ENCODE measurements at regions not wholly inside any gene's neighbourhood (a gene's known extent, or its start where the extent isn't known, plus 50 kb on each side); places are given as distances from the start of the nearest gene placed in this dataset.
"Not testable (repeated sequence)": the region's sequence is repeated elsewhere in the genome, so short reads cannot be mapped to it uniquely, and the experiment has no call there.

DNA sequence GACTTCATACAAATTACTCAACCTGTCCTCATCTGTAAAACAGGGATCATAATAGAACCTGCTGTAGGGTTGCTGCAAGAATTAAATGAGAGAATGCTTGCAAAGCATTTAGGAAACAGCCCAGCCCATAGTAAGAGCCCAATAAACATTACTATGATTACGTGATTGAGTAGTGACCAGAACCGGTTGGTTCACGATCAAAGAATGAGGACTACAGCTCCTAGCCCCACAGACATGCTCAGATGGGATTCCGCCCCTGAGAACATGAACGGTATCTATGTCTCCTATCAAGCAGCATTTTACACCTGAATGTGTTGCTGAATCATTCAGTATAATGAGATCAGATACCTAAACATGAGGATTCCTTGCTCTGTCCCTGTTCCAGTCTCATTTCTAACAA lies 104.8 kb upstream of the ZNF648 start:
- Mint-ChIP-seq H3K4me1 (ENCODE audit: unreplicated experiment) (no peaks in the 10 kb centered on the region), H3K36me3 (no peaks in the 10 kb centered on the region)
- DNase-seq (ENCODE audit: extremely low spot score, unreplicated experiment), result no peak

DNA sequence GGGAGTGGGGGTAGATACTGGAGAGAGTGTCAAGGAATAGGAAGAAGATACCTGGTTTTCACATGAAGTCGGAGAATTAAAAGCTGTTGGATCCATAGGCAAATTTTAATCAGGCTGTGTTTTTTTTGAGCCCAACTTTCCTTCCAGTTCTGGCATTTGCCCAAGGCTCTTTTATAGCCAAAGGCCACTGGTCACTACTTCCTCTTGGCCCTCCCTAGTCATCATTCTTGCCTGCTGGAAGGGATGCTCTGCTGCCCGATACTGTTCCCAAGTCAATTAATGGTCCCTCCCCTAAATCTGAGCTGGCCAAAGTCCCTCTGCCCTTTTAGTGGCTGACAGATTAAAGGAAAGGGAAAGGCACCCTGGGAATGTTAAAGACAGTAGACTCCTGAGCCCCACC lies 102.8 kb upstream of the ZNF648 start:
- TF ChIP-seq, protein P1, sequence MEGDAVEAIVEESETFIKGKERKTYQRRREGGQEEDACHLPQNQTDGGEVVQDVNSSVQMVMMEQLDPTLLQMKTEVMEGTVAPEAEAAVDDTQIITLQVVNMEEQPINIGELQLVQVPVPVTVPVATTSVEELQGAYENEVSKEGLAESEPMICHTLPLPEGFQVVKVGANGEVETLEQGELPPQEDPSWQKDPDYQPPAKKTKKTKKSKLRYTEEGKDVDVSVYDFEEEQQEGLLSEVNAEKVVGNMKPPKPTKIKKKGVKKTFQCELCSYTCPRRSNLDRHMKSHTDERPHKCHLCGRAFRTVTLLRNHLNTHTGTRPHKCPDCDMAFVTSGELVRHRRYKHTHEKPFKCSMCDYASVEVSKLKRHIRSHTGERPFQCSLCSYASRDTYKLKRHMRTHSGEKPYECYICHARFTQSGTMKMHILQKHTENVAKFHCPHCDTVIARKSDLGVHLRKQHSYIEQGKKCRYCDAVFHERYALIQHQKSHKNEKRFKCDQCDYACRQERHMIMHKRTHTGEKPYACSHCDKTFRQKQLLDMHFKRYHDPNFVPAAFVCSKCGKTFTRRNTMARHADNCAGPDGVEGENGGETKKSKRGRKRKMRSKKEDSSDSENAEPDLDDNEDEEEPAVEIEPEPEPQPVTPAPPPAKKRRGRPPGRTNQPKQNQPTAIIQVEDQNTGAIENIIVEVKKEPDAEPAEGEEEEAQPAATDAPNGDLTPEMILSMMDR (conservative IDR thresholded peaks at IDR 0.05), result no peak
- H3K27me3 Mint-ChIP-seq, result no peaks in the 10 kb centered on the region
- H3K4me1 Mint-ChIP-seq (ENCODE audit: unreplicated experiment), result no peaks in the 10 kb centered on the region
- H3K27ac Mint-ChIP-seq, result no peak overlapping the region
- no peak for DNase-seq (ENCODE audit: extremely low spot score, unreplicated experiment)
- H3K36me3 Mint-ChIP-seq, result no peaks in the 10 kb centered on the region
- no peaks in the 10 kb centered on the region for H3K9me3 Mint-ChIP-seq
- H3K4me3 Mint-ChIP-seq, result no peak overlapping the region

More for the DNA sequence above, 104.8 kb upstream of the ZNF648 start:
- Mint-ChIP-seq H3K27ac (no peak overlapping the region), H3K4me3 (no peak overlapping the region), H3K27me3 (no peaks in the 10 kb centered on the region), H3K9me3 (no peaks in the 10 kb centered on the region)
- TF ChIP-seq, protein P1 (conservative IDR thresholded peaks at IDR 0.05), result no peak

DNA sequence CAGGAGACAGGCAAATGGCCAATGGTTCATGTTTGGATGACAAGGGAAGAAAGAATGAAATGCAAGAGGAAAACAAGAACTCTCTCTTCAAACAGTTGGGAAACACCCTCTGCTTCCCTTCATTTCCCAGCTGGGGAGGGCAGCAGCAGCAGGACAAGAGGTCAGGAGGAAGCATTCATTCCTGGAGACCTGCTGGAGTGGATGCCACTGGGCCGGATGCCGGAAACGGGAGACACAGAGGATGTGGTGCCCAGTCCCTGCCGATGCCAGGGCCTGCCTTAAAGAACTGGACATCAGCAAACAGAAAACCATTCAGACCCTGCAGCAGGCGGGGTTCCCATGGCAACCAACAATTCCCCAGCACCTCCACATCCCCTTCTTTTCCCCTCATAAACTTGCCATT lies 102.3 kb upstream of the ZNF648 start:
- Mint-ChIP-seq H3K27ac (no peak overlapping the region), H3K9me3 (no peaks in the 10 kb centered on the region), H3K4me3 (no peak overlapping the region), H3K4me1 (ENCODE audit: unreplicated experiment) (no peaks in the 10 kb centered on the region), H3K36me3 (no peaks in the 10 kb centered on the region), H3K27me3 (no peaks in the 10 kb centered on the region)
- TF ChIP-seq, protein P1 (conservative IDR thresholded peaks at IDR 0.05), result no peak
- DNase-seq (ENCODE audit: extremely low spot score, unreplicated experiment), result no peak

DNA sequence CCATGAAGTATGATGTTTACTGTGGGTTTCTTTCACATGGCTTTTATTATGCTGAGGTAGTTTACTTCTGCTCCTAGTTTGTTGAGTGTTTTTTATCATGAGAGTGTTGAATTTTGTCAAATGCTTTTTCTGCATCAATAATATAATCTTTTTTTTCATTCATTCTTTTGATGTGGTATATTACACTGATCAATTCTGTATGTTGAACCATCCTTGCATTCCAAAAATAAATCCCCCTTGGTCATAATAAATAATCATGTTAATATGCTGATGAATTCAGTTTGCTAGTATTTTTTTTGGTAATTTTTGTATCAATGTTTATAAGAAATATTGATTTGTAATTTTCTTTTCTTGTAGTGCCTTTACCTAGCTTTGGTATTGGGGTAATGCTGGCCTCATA lies 97.9 kb upstream of the ZNF648 start:
- H3K27me3 Mint-ChIP-seq, result no peaks in the 10 kb centered on the region
- H3K9me3 Mint-ChIP-seq, result peaks cover 4% of the 10 kb centered on the region
- no peak for DNase-seq (ENCODE audit: extremely low spot score, unreplicated experiment)
- H3K4me1 Mint-ChIP-seq (ENCODE audit: unreplicated experiment), result no peaks in the 10 kb centered on the region
- no peak overlapping the region for H3K27ac Mint-ChIP-seq
- peaks cover 4% of the 10 kb centered on the region for H3K36me3 Mint-ChIP-seq
- TF ChIP-seq, protein P1 (conservative IDR thresholded peaks at IDR 0.05), result no peak
- no peak overlapping the region for H3K4me3 Mint-ChIP-seq

DNA sequence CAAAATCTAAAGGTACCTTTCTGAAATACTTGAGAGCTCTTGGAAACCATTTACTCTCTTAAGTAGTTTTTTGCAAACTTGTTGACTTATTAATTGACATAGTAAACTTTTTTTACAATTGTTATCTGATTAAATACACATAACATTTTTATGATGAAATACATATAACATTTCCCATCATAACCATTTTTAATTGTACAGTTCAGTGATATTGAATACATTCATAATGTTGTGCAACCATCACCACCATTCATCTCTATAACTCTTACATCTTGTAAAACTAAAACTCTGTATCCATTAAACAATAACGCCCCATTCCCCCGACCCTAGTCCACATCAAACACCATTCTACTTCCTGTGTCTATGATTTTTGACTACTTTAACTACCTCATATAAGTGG lies 95.7 kb upstream of the ZNF648 start:
- Mint-ChIP-seq H3K9me3 (peaks cover 4% of the 10 kb centered on the region), H3K36me3 (peaks cover 4% of the 10 kb centered on the region), H3K27ac (no peak overlapping the region), H3K27me3 (no peaks in the 10 kb centered on the region), H3K4me1 (ENCODE audit: unreplicated experiment) (no peaks in the 10 kb centered on the region), H3K4me3 (no peak overlapping the region)
- no peak for DNase-seq (ENCODE audit: extremely low spot score, unreplicated experiment)
- TF ChIP-seq, protein P1 (conservative IDR thresholded peaks at IDR 0.05), result no peak

DNA sequence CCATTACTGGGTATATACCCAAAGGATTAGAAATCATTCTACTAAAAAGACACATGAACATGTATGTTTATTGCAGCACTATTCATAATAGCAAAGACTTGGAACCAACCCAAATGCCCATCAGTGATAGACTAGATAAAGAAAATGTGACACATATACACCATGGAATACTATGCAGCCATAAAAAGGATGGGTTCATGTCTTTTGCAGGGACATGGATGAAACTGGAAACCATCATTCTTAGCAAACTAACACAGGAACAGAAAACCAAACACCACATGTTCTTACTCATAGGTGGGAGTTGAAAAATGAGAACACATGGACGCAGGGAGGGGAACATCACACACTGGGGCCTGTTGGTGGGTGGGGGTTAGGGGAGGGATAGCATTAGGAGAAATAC lies 92.9 kb upstream of the ZNF648 start:
- DNase-seq (ENCODE audit: extremely low spot score, unreplicated experiment); H3K4me1 Mint-ChIP-seq (ENCODE audit: unreplicated experiment); H3K36me3 Mint-ChIP-seq; H3K27me3 Mint-ChIP-seq; H3K27ac Mint-ChIP-seq; H3K4me3 Mint-ChIP-seq; H3K9me3 Mint-ChIP-seq: not testable (repeated sequence)
